OCI-LY3 (cell line): ENCODE measurements at regions not wholly inside any gene's neighbourhood (a gene's known extent, or its start where the extent isn't known, plus 50 kb on each side); places are given as distances from the start of the nearest gene placed in this dataset.
"Not testable (repeated sequence)": the region's sequence is repeated elsewhere in the genome, so short reads cannot be mapped to it uniquely, and the experiment has no call there.

Experiments used
- H2AFZ ChIP-seq: fragments of 200-600, 300-600 bp; shearing (Covaris generic); 2 replicates; pipeline ENCODE4 v1.6.0; 2014; ENCODE audit warnings: antibody characterized with exemption, low read depth, low read length
- H3K27ac ChIP-seq: fragments of 200-600, 300-600 bp; sonication (generic); 2 replicates; pipeline ENCODE4 v1.5.1; 2014; ENCODE audit warnings: mild to moderate bottlenecking, low read length, moderate library complexity, mixed read lengths
- H3K27me3 ChIP-seq: fragments of 200-600, 300-600 bp; sonication (generic); 2 replicates; pipeline ENCODE4 v1.6.1; 2014; ENCODE audit warnings: low read depth, low read length, mixed read lengths
- H3K36me3 ChIP-seq: fragments of 200-600, 300-600 bp; sonication (generic); replicated peaks from 2 replicates; pipeline ENCODE3; 2014; ENCODE audit warnings: low read depth, low read length, mixed read lengths
- H3K4me1 ChIP-seq: fragments of 300-600, 200-600 bp; sonication (generic); 2 replicates; pipeline ENCODE4 v1.6.1; 2014; ENCODE audit warnings: low read length, mixed read lengths
- H3K4me2 ChIP-seq: fragments of 200-600, 300-600 bp; sonication (generic); 2 replicates; pipeline ENCODE4 v1.6.1; 2014; ENCODE audit warnings: low read length, mixed read lengths
- H3K4me3 ChIP-seq: fragments of 300-600, 200-600 bp; sonication (generic); 2 replicates; pipeline ENCODE4 v1.5.1; 2014; ENCODE audit warnings: antibody characterized with exemption, mild to moderate bottlenecking, low read length, moderate library complexity
- H3K79me2 ChIP-seq: fragments of 300-600, 200-600 bp; shearing (Covaris generic); 2 replicates; pipeline ENCODE4 v1.6.1; 2014; ENCODE audit warnings: mild to moderate bottlenecking, low read length, mixed read lengths
- H3K9ac ChIP-seq: fragments of 300-600, 200-600 bp; shearing (Covaris generic); 2 replicates; pipeline ENCODE4 v1.6.0; 2014; ENCODE audit warnings: mild to moderate bottlenecking, low read length, moderate library complexity
- H3K9me3 ChIP-seq: fragments of 200-600, 300-600 bp; shearing (Covaris generic); 2 replicates; pipeline ENCODE4 v1.6.1; 2014; ENCODE audit warnings: low read length, mixed read lengths; ENCODE audit not compliant: insufficient read depth
- H4K20me1 ChIP-seq: fragments of 200-600, 300-600 bp; sonication (generic); 2 replicates; pipeline ENCODE4 v1.6.1; 2016; ENCODE audit warnings: low read length, mixed read lengths; ENCODE audit not compliant: insufficient read depth
- CTCF ChIP-seq: fragments of 200-600, 300-600 bp; sonication (generic); IDR thresholded peaks from 2 replicates; pipeline ENCODE4 v1.5.1; 2014; ENCODE audit warnings: antibody characterized with exemption, low read length, low read depth
- EZH2phosphoT487 ChIP-seq: fragments of 200-600 bp; shearing (Covaris generic); IDR thresholded peaks from 2 replicates; pipeline ENCODE4 v1.6.1; 2018; ENCODE audit warnings: antibody characterized with exemption, mixed run types, low read depth

GRCh38 chr16:17552351-17552750, 81.6 kb upstream of the XYLT1 start:
- Histone ChIP-seq H3K4me3 (no peak overlapping the region), H3K9me3 (no peaks in the 10 kb centered on the region), H3K4me1 (no peaks in the 10 kb centered on the region), H3K27me3 (peaks cover 11% of the 10 kb centered on the region; the same call in 1 of the 2 replicates), H3K79me2 (no peaks in the 10 kb centered on the region), H3K4me2 (no peak overlapping the region), H3K27ac (no peak overlapping the region), H4K20me1 (no peaks in the 10 kb centered on the region), H3K36me3 (no peaks in the 10 kb centered on the region), H3K9ac (no peak overlapping the region), H2AFZ (no peak overlapping the region)
- TF ChIP-seq EZH2phosphoT487 (no peak), CTCF (no peak)

DNA sequence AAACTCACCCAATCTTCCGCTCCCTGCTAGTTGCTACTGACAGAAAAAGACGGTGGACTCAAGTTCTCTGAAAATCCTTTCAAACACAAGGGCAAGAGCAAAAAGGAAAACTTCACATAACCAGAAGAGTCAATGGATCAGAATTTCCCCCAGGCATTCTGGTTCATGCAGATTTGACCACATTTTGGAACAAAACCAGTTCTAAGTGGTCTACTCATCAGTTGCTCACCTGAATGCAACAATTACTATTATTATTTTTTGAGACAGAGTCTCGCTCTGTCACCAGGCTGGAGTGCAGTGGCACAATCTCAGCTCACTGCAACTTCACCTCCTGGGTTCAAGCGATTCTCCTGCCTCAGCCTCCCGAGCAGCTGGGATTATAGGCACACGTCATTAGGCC, 80.9 kb upstream of the XYLT1 start:
- H3K79me2 ChIP-seq, H3K27ac ChIP-seq, H3K9ac ChIP-seq, H3K9me3 ChIP-seq, H2AFZ ChIP-seq, H3K36me3 ChIP-seq, H3K4me2 ChIP-seq, H4K20me1 ChIP-seq, H3K4me3 ChIP-seq, H3K4me1 ChIP-seq: not testable (repeated sequence)
- peaks cover 11% of the 10 kb centered on the region; the same call in 1 of the 2 replicates for H3K27me3 ChIP-seq

GRCh38 chr16:17548825-17549224, 78.1 kb upstream of the XYLT1 start:
- Histone ChIP-seq H2AFZ (no peak overlapping the region), H3K36me3 (no peaks in the 10 kb centered on the region), H4K20me1 (no peaks in the 10 kb centered on the region), H3K4me1 (no peaks in the 10 kb centered on the region), H3K79me2 (no peaks in the 10 kb centered on the region), H3K9me3 (no peaks in the 10 kb centered on the region), H3K4me3 (no peak overlapping the region), H3K4me2 (no peak overlapping the region), H3K9ac (no peak overlapping the region), H3K27ac (no peak overlapping the region), H3K27me3 (peaks cover 6% of the 10 kb centered on the region; the same call in 1 of the 2 replicates)
- no peak for TF ChIP-seq EZH2phosphoT487
- TF ChIP-seq CTCF: no peak

- Histone ChIP-seq H3K27ac (no peak overlapping the region), H3K4me1 (no peaks in the 10 kb centered on the region), H3K4me3 (no peak overlapping the region), H3K27me3 (no peaks in the 10 kb centered on the region), H3K79me2 (no peaks in the 10 kb centered on the region), H3K9ac (no peak overlapping the region), H4K20me1 (no peaks in the 10 kb centered on the region), H3K9me3 (no peaks in the 10 kb centered on the region), H2AFZ (no peak overlapping the region), H3K36me3 (no peaks in the 10 kb centered on the region), H3K4me2 (no peak overlapping the region)
- no peak for TF ChIP-seq EZH2phosphoT487
- peak; percentile 33 for TF ChIP-seq CTCF
Observed at GRCh38 chr16:17544785-17545184, 74.0 kb upstream of the XYLT1 start.

DNA sequence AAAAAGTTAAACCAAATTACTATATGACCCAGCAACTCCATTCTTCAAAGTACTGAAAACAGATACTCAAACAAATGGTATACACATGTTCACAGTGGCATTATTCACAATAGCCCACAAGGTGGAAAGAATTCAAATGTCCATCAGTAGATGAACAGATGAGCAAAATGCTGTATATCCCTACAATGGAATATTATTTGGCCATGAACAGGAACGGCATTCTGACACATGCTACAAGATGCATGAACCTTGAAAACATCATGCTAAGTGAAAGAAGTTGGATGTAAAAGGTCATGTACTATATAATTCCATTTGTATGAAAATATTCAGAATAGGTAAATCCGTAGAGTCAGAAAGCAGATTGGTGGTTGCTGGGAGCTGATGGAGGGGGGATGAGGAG, 73.5 kb upstream of the XYLT1 start:
- Histone ChIP-seq H2AFZ (no peak overlapping the region), H4K20me1 (no peaks in the 10 kb centered on the region), H3K36me3 (no peaks in the 10 kb centered on the region), H3K4me2 (no peak overlapping the region), H3K4me1 (no peaks in the 10 kb centered on the region), H3K27me3 (no peaks in the 10 kb centered on the region), H3K79me2 (no peaks in the 10 kb centered on the region), H3K9me3 (no peaks in the 10 kb centered on the region), H3K4me3 (no peak overlapping the region), H3K9ac (no peak overlapping the region), H3K27ac (no peak overlapping the region)
- TF ChIP-seq CTCF (no peak), EZH2phosphoT487 (no peak)
